ENCODE measurements at regions not wholly inside any gene's neighbourhood (a gene's known extent, or its start where the extent isn't known, plus 50 kb on each side); places are given as distances from the start of the nearest gene placed in this dataset.

GRCh38 chr16:59892376-59892775, 1158.3 kb upstream of the GOT2 start:
- peaks cover 25% of the 10 kb centered on the region for H3K9me3 Mint-ChIP-seq
- H3K4me1 Mint-ChIP-seq, result no peaks in the 10 kb centered on the region
- H3K4me3 Mint-ChIP-seq, result no peak overlapping the region
- H3K27me3 Mint-ChIP-seq (ENCODE audit: low read depth), result no peaks in the 10 kb centered on the region
- H3K27ac Mint-ChIP-seq, result no peak overlapping the region
- H3K36me3 Mint-ChIP-seq (ENCODE audit: low read depth), result peaks cover 4% of the 10 kb centered on the region
- no peak for TF ChIP-seq CTCF (IDR thresholded peaks at IDR 0.05; ENCODE audit: unreplicated experiment in 3 of 3)

- peaks cover 4% of the 10 kb centered on the region for H3K36me3 Mint-ChIP-seq (ENCODE audit: low read depth)
- H3K4me1 Mint-ChIP-seq, result peaks cover 13% of the 10 kb centered on the region
- no peak for TF ChIP-seq CTCF (IDR thresholded peaks at IDR 0.05; ENCODE audit: unreplicated experiment in 3 of 3)
- H3K27me3 Mint-ChIP-seq (ENCODE audit: low read depth), result no peaks in the 10 kb centered on the region
- H3K9me3 Mint-ChIP-seq, result peaks cover 14% of the 10 kb centered on the region
- no peak overlapping the region for H3K4me3 Mint-ChIP-seq
- no peak overlapping the region for H3K27ac Mint-ChIP-seq
These were observed 1153.7 kb upstream of the GOT2 start for GRCh38 chr16:59887856-59888255.

GRCh38 chr16:59886021-59886420, 1151.9 kb upstream of the GOT2 start:
- Mint-ChIP-seq H3K27ac (peak overlapping the region in 2 of 3 experiments; percentile 1 to 4), H3K4me3 (no peak overlapping the region), H3K4me1 (peaks cover 13% of the 10 kb centered on the region), H3K9me3 (peaks cover 14% of the 10 kb centered on the region), H3K36me3 (ENCODE audit: low read depth) (peaks cover 4% of the 10 kb centered on the region), H3K27me3 (ENCODE audit: low read depth) (no peaks in the 10 kb centered on the region)
- TF ChIP-seq CTCF (IDR thresholded peaks at IDR 0.05; ENCODE audit: unreplicated experiment in 3 of 3), result no peak

GRCh38 chr16:59881376-59881775, 1147.3 kb upstream of the GOT2 start:
- H3K27ac Mint-ChIP-seq, result no peak overlapping the region
- H3K27me3 Mint-ChIP-seq (ENCODE audit: low read depth), result no peaks in the 10 kb centered on the region
- H3K36me3 Mint-ChIP-seq (ENCODE audit: low read depth), result no peaks in the 10 kb centered on the region
- no peak for TF ChIP-seq CTCF (IDR thresholded peaks at IDR 0.05; ENCODE audit: unreplicated experiment in 3 of 3)
- H3K4me1 Mint-ChIP-seq, result peaks cover 18% of the 10 kb centered on the region
- H3K4me3 Mint-ChIP-seq, result no peak overlapping the region
- H3K9me3 Mint-ChIP-seq, result no peaks in the 10 kb centered on the region

GRCh38 chr16:59880611-59881010, 1146.5 kb upstream of the GOT2 start:
- Mint-ChIP-seq H3K4me1 (peaks cover 11% of the 10 kb centered on the region), H3K27ac (no peak overlapping the region), H3K9me3 (no peaks in the 10 kb centered on the region), H3K36me3 (ENCODE audit: low read depth) (no peaks in the 10 kb centered on the region), H3K4me3 (no peak overlapping the region), H3K27me3 (ENCODE audit: low read depth) (no peaks in the 10 kb centered on the region)
- TF ChIP-seq CTCF (IDR thresholded peaks at IDR 0.05; ENCODE audit: unreplicated experiment in 3 of 3), result no peak

- no peaks in the 10 kb centered on the region for H3K36me3 Mint-ChIP-seq (ENCODE audit: low read depth)
- no peak overlapping the region for H3K4me3 Mint-ChIP-seq
- no peaks in the 10 kb centered on the region for H3K9me3 Mint-ChIP-seq
- H3K27ac Mint-ChIP-seq, result peak overlapping the region in 1 of 3 experiments; percentile 20
- H3K4me1 Mint-ChIP-seq, result peaks cover 9% of the 10 kb centered on the region
- TF ChIP-seq CTCF (IDR thresholded peaks at IDR 0.05; ENCODE audit: unreplicated experiment in 3 of 3), result no peak
- no peaks in the 10 kb centered on the region for H3K27me3 Mint-ChIP-seq (ENCODE audit: low read depth)
These were observed 1144.9 kb upstream of the GOT2 start for GRCh38 chr16:59878999-59879398.

All from nephron (organoid).